ENCODE measurements at regions not wholly inside any gene's neighbourhood (a gene's known extent, or its start where the extent isn't known, plus 50 kb on each side); places are given as distances from the start of the nearest gene placed in this dataset.

DNA sequence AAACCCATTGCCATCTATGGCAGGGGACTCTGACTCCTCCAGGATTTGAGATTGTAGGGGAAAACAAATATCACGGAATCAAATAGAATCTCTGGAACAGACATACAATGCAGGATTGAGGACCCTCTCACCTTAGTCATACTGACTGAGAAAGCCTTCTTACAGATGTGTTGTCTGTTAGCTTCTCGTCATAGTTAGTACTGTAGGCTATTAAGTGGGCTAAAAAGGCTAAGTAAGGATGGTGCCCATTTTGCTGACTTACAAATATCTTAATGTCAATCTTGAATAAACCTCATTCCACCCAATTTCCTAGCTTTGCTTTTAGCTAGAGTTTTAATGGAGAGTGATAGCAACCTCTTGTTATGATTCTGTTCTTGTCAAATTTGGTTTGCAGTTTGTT is 352.4 kb downstream of the QKI start:
- TF ChIP-seq EZH2 (IDR thresholded peaks at IDR 0.05; ENCODE audit: borderline replicate concordance): no peak
- no peak for TF ChIP-seq CTCF (IDR thresholded peaks at IDR 0.05; ENCODE audit: poor library complexity)
- no peak for TF ChIP-seq EZH2phosphoT487 (IDR thresholded peaks at IDR 0.05; ENCODE audit: low read depth, severe bottlenecking, unreplicated experiment)
